ENCODE measurements at regions not wholly inside any gene's neighbourhood (a gene's known extent, or its start where the extent isn't known, plus 50 kb on each side); places are given as distances from the start of the nearest gene placed in this dataset.
"Not testable (repeated sequence)": the region's sequence is repeated elsewhere in the genome, so short reads cannot be mapped to it uniquely, and the experiment has no call there.

GRCh38 chr5:89208811-89209210 is 325.8 kb upstream of the MEF2C start:
- DNase-seq (ENCODE audit: extremely low read depth in 1 of 11, low read depth in 9 of 11, low spot score in 4 of 11) = no peak

DNA sequence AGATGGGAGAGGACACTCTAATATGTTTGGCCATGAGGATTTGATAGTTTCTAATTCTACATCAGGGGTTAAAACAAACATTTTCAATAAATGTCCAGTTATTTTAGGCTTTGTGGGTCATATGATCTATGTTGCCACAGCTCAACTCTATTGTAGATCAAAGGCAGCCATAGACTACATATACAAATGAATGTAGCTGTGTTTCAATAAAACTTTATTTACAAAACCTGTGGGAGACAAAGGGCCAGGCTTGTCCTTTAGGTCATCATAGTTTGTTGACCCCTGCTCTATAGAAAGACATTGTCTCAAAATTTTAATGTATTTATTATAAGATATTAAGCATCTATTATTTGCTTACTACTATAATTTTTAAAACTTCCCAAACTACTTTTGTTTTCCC is 325.4 kb upstream of the MEF2C start:
- DNase-seq (ENCODE audit: extremely low read depth in 1 of 11, low read depth in 9 of 11, low spot score in 4 of 11) = no peak

DNA sequence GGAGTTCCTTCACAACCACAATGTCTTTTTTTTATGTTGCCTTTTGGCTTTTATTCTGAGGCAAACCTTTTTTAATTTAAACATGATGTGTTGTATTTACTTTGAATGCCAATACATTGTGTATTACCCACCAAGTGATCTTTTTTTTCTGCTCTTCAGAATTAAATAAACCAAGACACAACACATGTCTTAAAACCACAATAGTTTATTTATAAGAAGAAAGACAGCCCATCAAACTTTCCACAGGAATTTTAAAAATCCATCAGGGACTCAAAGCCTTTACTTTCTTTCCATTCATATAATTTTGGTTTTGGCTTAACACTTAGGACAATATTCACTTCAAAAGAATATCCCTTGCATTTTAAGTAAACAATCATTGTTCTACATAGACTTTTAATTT is 321.8 kb upstream of the MEF2C start:
- no peak for DNase-seq (ENCODE audit: extremely low read depth in 1 of 11, low read depth in 9 of 11, low spot score in 4 of 11)

DNA sequence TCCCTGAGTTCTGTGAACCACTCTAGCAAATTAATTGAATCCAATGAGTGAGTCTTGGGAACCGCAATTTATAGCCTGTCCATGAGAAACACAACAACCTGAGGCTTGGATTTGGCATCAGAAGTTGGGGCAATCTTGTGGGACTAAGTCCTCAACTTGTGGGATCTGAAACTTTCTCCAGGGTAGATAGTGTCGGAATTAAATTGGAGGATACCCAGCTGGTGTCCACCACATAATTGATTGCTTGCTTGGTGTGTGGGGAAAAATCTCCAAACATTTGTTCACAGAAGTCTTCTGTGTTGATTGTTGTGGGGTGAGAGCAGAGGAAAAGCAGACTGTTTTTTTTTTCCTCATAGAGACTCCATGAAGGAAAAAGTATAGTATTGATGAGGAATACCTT is 320.6 kb upstream of the MEF2C start:
- no peak for DNase-seq (ENCODE audit: extremely low read depth in 1 of 11, low read depth in 9 of 11, low spot score in 4 of 11)

- DNase-seq (ENCODE audit: extremely low read depth in 1 of 11, low read depth in 9 of 11, low spot score in 4 of 11) = no peak
These were observed 317.9 kb upstream of the MEF2C start for GRCh38 chr5:89200899-89201298.

DNA sequence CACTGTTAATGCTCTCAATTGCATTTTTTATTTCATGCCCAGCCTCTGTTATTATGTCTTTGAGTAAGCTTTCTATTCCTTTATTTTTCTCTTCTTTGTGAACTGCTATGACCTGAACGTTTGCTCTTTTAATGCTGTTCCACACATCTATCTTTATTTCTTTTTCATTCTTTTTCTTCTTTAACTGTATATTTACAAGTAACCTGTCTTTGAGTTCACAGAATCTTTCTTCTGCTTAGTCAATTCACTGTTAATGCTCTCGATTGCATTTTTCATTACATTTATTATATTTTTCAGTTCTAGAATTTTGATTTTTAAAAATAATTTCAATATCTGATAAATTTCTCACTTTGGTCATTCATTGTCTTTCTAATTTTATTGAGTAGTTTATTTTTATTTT is 316.3 kb upstream of the MEF2C start:
- no peak for DNase-seq (ENCODE audit: extremely low read depth in 1 of 11, low read depth in 9 of 11, low spot score in 4 of 11)

- DNase-seq (ENCODE audit: extremely low read depth in 1 of 11, low read depth in 9 of 11, low spot score in 4 of 11) = no peak
These were observed 308.4 kb upstream of the MEF2C start for GRCh38 chr5:89191374-89191773.

DNA sequence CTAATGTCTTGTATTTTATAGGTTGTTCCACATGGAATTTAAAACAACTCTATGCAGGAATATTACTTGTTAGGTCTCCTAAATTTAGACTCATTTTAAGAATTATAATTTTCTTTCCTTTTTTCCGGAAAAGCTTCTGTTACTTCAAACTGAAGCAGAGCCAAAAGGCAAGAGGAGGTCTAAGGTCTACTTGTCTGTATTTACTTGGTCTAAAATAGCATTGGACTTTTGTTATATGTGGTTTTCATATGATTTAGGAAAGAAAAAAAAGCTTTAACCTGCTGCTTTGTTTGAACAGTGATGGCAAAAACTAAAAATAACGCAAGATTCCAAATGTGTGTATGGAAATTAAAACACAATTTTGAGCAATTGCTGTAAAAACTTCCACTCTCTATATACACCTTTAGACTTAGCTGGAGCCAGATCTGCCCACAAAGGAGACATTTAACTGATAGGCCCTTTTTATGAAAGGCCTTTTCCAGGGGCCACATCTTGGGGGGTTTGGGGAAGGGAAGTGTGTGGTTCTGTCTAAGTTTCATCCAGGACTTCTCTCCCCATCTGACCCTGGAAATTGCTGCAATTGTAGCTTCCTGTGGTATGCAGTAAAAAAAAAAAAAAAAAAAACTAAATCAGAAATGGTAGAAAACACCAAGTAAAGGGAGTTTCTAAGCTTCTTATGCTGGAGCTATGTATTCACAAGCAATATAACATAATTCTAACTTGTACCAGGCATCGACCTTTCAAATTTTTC is 307.7 kb upstream of the MEF2C start:
- DNase-seq (ENCODE audit: extremely low read depth in 1 of 11, low read depth in 9 of 11, low spot score in 4 of 11) = no peak

GRCh38 chr5:89187883-89188465 is 305.0 kb upstream of the MEF2C start:
- DNase-seq (ENCODE audit: extremely low read depth in 1 of 11, low read depth in 9 of 11, low spot score in 4 of 11) = no peak

DNA sequence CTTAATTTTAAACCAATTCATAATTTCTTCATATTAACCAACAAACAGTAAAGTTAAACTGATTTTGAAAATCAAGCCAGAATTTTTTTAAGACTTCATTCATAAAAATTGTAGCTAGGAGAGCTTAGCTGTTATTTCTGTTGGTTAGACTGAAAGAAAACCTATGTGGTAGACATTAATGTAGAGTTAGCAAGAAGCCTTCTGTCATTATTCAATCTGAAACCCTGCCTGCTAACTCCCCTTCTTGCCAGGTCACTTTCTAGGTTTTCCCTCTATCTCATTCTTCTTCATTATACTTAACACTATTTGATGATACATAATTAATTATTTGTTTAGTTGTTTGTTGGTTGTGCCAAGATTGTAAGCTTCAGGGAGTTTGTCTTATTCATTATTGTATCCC is 304.3 kb upstream of the MEF2C start:
- DNase-seq (ENCODE audit: extremely low read depth in 1 of 11, low read depth in 9 of 11, low spot score in 4 of 11) = no peak

DNA sequence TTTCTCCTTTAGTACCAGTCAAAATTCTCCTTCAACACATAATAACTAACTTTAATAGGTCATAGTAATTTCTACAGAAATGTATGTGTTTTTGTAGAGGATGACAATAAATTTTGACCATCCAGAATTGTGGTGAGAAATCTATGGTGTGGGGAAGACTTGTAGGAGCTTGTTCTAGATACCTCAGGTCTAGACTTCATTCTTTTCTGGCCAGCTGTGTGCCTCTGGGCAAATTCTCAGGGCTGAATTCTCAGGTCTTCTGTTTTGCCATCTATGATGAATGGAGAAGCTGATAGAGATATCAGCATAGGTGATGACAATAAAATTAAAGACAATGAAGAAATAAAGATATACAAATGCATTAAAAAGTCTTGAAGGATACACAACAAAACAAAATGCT is 298.6 kb upstream of the MEF2C start:
- no peak for DNase-seq (ENCODE audit: extremely low read depth in 1 of 11, low read depth in 9 of 11, low spot score in 4 of 11)

GRCh38 chr5:89179731-89180130 is 296.7 kb upstream of the MEF2C start:
- DNase-seq (ENCODE audit: extremely low read depth in 1 of 11, low read depth in 9 of 11, low spot score in 4 of 11) = no peak

- DNase-seq (ENCODE audit: extremely low read depth in 1 of 11, low read depth in 9 of 11, low spot score in 4 of 11) = no peak
These were observed 295.6 kb upstream of the MEF2C start for GRCh38 chr5:89178541-89178940.

DNA sequence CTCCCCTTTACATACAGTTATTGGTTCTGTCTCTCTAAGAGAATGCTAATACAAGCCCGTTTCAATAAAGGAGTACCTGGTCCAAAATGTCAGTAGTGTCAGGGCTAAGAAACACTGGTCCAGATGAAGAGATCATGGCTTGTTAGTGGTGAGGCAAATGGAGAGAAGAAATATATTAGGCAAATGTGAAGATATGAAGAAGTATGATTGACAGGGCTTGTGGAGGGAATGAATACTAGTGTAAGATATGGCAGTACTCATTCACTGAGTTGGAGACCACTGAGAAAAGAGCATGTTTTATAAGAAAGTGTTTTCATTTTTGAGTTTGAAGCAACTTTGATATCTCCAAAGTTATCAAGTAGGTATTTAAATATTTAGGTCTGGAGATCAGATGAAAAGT is 290.5 kb upstream of the MEF2C start:
- DNase-seq (ENCODE audit: extremely low read depth in 1 of 11, low read depth in 9 of 11, low spot score in 4 of 11) = no peak

GRCh38 chr5:89168766-89169165 is 285.8 kb upstream of the MEF2C start:
- DNase-seq (ENCODE audit: extremely low read depth in 1 of 11, low read depth in 9 of 11, low spot score in 4 of 11) = no peak

- not testable (repeated sequence) for DNase-seq (ENCODE audit: extremely low read depth in 1 of 11, low read depth in 9 of 11, low spot score in 4 of 11)
These were observed 281.7 kb upstream of the MEF2C start for GRCh38 chr5:89164703-89165102.

DNA sequence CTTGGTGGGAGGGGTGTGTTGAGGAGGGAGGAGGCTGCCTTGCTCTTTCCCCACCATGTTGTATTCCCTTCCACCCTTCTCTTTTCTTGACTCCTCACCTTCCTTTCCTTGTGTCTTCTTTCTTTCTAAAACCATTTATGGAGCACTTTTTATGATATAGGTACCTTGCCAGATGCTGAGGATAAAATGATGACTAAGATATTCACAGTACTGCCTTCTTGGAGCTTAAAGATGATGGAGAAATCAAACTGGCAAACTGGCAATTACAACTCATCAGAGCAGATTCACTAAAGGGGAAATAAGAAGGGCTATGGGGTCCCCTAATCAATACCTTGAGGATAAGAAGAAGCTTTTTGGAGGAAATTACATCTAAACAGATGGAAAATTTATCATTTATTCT is 273.2 kb upstream of the MEF2C start:
- no peak for DNase-seq (ENCODE audit: extremely low read depth in 1 of 11, low read depth in 9 of 11, low spot score in 4 of 11)

DNA sequence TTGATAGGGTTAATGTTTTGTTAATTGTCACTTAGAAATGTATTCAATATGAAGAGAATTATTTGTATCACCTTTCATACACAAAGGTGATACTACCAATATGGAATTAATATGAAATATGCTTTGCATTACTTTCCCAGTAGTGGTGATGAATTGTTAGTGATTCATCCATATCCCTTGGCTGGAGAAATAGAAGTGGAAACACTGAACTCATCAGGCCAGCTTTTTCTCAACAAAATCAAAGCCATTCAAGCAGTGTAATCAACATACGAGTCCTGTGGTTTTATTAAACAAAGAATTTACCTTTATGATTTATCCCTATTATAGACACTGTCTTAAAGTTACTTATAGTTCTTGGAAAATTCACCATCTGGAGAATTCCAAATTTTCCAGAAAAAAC is 264.0 kb upstream of the MEF2C start:
- DNase-seq (ENCODE audit: extremely low read depth in 1 of 11, low read depth in 9 of 11, low spot score in 4 of 11) = no peak

GRCh38 chr5:89137148-89137547 is 254.2 kb upstream of the MEF2C start:
- no peak for DNase-seq (ENCODE audit: extremely low read depth in 1 of 11, low read depth in 9 of 11, low spot score in 4 of 11)

- DNase-seq (ENCODE audit: extremely low read depth in 1 of 11, low read depth in 9 of 11, low spot score in 4 of 11) = no peak
These were observed 251.0 kb upstream of the MEF2C start for GRCh38 chr5:89133975-89134374.

- DNase-seq (ENCODE audit: extremely low read depth in 1 of 11, low read depth in 9 of 11, low spot score in 4 of 11) = no peak
These were observed 250.1 kb upstream of the MEF2C start for GRCh38 chr5:89133129-89133528.

Measured in renal cortex interstitium (tissue), 11 donors.